ENCODE measurements at regions not wholly inside any gene's neighbourhood (a gene's known extent, or its start where the extent isn't known, plus 50 kb on each side); places are given as distances from the start of the nearest gene placed in this dataset.

GRCh38 chr2:136439064-136439676 lies 321.2 kb upstream of the CXCR4 start:
- no peak overlapping the region for H3K4me3 ChIP-seq (replicated peaks; ENCODE audit: low read depth, low read length)
- no peak for DNase-seq (ENCODE audit: extremely low read depth, low read depth)
- TF ChIP-seq CTCF (IDR thresholded peaks at IDR 0.05; ENCODE audit: low read depth, low read length, missing control alignments), result no peak

DNA sequence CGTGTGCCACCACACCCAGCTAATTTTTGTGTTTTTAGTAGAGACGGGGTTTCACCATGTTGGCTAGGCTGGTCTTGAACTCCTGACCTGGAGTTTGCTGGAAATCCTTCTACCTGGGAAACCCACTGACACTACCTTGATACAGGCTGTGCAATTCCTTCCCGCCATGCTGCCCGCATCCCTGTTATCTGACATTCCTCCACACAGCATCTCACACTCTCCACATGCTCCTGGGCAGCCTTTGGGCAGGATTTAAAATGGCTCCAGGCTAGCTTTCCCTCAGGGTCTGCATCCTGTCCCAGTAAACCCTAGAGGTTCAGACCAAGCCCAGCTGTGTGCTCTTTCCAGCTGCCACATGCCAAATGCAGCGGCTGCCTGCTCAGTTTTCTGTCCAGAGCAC lies 319.5 kb upstream of the CXCR4 start:
- DNase-seq (ENCODE audit: extremely low read depth, low read depth), result no peak
- no peak for TF ChIP-seq CTCF (IDR thresholded peaks at IDR 0.05; ENCODE audit: low read depth, low read length, missing control alignments)
- no peak overlapping the region for H3K4me3 ChIP-seq (replicated peaks; ENCODE audit: low read depth, low read length)

DNA sequence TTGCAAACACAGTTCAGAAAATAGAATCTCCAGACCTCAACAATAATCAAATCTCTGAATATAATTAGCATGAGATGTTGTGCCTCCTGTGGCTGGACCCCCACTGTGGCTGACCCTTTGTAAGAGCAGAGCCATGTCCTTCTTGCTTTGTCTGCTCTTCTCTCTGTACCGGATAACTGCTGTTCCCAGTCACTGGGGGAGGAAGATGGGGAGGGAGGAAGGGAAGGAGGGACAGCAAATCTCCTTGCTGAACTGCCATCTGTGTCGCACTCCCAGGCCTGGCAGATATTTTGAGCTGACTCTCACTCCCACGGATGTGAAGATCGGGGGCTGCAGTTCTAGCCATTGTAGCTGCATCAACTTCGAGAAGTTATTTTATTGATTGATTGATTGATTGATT lies 319.0 kb upstream of the CXCR4 start:
- DNase-seq (ENCODE audit: extremely low read depth, low read depth), result no peak
- H3K4me3 ChIP-seq (replicated peaks; ENCODE audit: low read depth, low read length), result no peak overlapping the region
- TF ChIP-seq CTCF (IDR thresholded peaks at IDR 0.05; ENCODE audit: low read depth, low read length, missing control alignments), result no peak

DNA sequence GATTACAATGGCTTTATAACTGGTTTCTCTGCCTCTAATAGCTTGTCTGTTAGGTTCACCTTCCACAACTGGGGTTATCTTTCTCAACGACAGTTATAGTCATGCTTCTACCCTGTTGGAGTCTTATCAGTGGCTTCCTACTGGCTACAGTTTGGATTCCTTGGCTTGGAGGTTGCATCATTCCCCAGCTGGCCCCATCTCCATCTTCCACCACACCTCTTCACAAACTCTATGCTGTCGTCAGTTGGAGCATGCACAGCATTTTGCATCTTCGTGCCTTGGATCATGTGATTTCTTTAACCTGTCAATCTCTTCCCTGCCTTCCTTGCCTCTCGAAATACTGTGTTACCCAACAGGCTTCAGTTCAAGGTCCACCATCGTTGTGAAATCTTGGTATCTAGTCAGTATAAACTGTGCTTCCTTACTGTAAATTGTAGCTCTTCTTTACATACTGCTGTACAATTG lies 316.3 kb upstream of the CXCR4 start:
- TF ChIP-seq CTCF (IDR thresholded peaks at IDR 0.05; ENCODE audit: low read depth, low read length, missing control alignments), result no peak
- H3K4me3 ChIP-seq (replicated peaks; ENCODE audit: low read depth, low read length), result no peak overlapping the region
- DNase-seq (ENCODE audit: extremely low read depth, low read depth), result no peak

DNA sequence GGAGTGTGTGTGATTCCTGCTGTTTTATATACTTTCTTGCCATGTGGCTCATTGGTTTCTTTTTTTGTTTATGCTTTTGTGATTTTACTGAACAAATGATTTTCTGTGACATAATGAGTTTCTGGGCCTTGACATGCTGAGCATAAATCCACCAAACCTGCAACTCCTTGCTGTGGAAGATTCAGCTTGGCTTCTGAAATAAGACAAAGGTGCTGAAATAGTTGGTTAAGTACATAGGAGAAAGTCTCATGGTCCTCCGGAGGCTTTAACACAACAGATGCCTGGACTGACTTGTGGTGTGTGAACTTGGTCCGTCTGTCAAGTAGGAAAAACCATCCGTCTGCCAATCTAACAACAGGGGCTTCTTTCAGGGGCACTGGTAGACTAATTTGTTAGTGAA lies 315.3 kb upstream of the CXCR4 start:
- no peak for TF ChIP-seq CTCF (IDR thresholded peaks at IDR 0.05; ENCODE audit: low read depth, low read length, missing control alignments)
- no peak for DNase-seq (ENCODE audit: extremely low read depth, low read depth)
- H3K4me3 ChIP-seq (replicated peaks; ENCODE audit: low read depth, low read length), result no peak overlapping the region

- H3K4me3 ChIP-seq (replicated peaks; ENCODE audit: low read depth, low read length), result no peak overlapping the region
- no peak for TF ChIP-seq CTCF (IDR thresholded peaks at IDR 0.05; ENCODE audit: low read depth, low read length, missing control alignments)
- no peak for DNase-seq (ENCODE audit: extremely low read depth, low read depth)
Measured at GRCh38 chr2:136424112-136424511, 306.2 kb upstream of the CXCR4 start.

- DNase-seq (ENCODE audit: extremely low read depth, low read depth), result peak; percentile 17
- TF ChIP-seq CTCF (IDR thresholded peaks at IDR 0.05; ENCODE audit: low read depth, low read length, missing control alignments), result peak; percentile 82
- peak overlapping the region; percentile 33 for H3K4me3 ChIP-seq (replicated peaks; ENCODE audit: low read depth, low read length)
Measured at GRCh38 chr2:136423516-136423996, 305.6 kb upstream of the CXCR4 start.

Measured in HFF-Myc (cell line).